ENCODE measurements at regions not wholly inside any gene's neighbourhood (a gene's known extent, or its start where the extent isn't known, plus 50 kb on each side); places are given as distances from the start of the nearest gene placed in this dataset.

- Histone ChIP-seq H2BK12ac (ENCODE audit: low read length in 2 of 2) (no peak overlapping the region), H3K4me2 (ENCODE audit: low read length, poor library complexity, severe bottlenecking) (no peak overlapping the region), H3K18ac (ENCODE audit: low read depth in 1 of 2, low read length in 2 of 2) (no peak overlapping the region), H3K9ac (ENCODE audit: low read length) (no peak overlapping the region), H3K4me3 (ENCODE audit: insufficient read depth in 1 of 2, low read depth in 1 of 2, low read length in 2 of 2) (no peak overlapping the region), H3K27ac (ENCODE audit: low read length, poor library complexity, severe bottlenecking) (no peak overlapping the region), H4K8ac (ENCODE audit: low read length) (no peak overlapping the region), H4K91ac (ENCODE audit: low read length) (no peak overlapping the region), H3K9me3 (ENCODE audit: control insufficient read depth, low read length) (no peaks in the 10 kb centered on the region), H3K36me3 (ENCODE audit: control insufficient read depth in 1 of 2, insufficient read depth in 2 of 2, low read depth in 1 of 2, low read length in 2 of 2) (no peaks in the 10 kb centered on the region), H2BK120ac (ENCODE audit: low read depth, low read length) (no peak overlapping the region), H3K79me1 (replicated peaks; ENCODE audit: low read length, poor library complexity, severe bottlenecking) (no peaks in the 10 kb centered on the region), H2BK15ac (ENCODE audit: low read depth, poor library complexity, severe bottlenecking) (no peak overlapping the region), H2AFZ (ENCODE audit: low read depth, low read length) (no peak overlapping the region), H3K4ac (ENCODE audit: low read depth in 1 of 2, low read length in 2 of 2) (no peak overlapping the region), H2BK5ac (ENCODE audit: low read depth, low read length, poor library complexity, severe bottlenecking) (no peak overlapping the region), H3K27me3 (ENCODE audit: control insufficient read depth in 1 of 2, insufficient read depth in 1 of 2, low read length in 2 of 2) (peaks cover 0 to 4% of the 10 kb centered on the region in 2 experiments), H2AK5ac (ENCODE audit: low read length, severe bottlenecking) (no peak overlapping the region), H3K14ac (ENCODE audit: low read length in 2 of 2) (no peak overlapping the region), H3K4me1 (ENCODE audit: control insufficient read depth, insufficient read depth, low read depth, low read length) (no peaks in the 10 kb centered on the region), H3K23ac (ENCODE audit: low read length in 2 of 2) (no peak overlapping the region)
- WGBS: 79% methylated on average over 4 of the region's 4 CpGs
- DNase-seq: no peak
These were observed 50.8 kb upstream of the ASTN2 start for GRCh38 chr9:117465706-117466105.

- H4K91ac ChIP-seq (ENCODE audit: low read length): no peak overlapping the region
These were observed 50.2 kb upstream of the ASTN2 start for GRCh38 chr9:117464941-117465616.

More at GRCh38 chr9:117464941-117465616, 50.2 kb upstream of the ASTN2 start:
- H3K4me1 ChIP-seq (ENCODE audit: control insufficient read depth, insufficient read depth, low read depth, low read length): no peaks in the 10 kb centered on the region
- no peak overlapping the region for H2AFZ ChIP-seq (ENCODE audit: low read depth, low read length)
- H3K18ac ChIP-seq (ENCODE audit: low read depth in 1 of 2, low read length in 2 of 2): no peak overlapping the region
- H3K9me3 ChIP-seq (ENCODE audit: control insufficient read depth, low read length): no peaks in the 10 kb centered on the region
- no peaks in the 10 kb centered on the region for H3K79me1 ChIP-seq (replicated peaks; ENCODE audit: low read length, poor library complexity, severe bottlenecking)
- H3K27ac ChIP-seq (ENCODE audit: low read length, poor library complexity, severe bottlenecking): no peak overlapping the region
- H3K9ac ChIP-seq (ENCODE audit: low read length): no peak overlapping the region
- DNase-seq: no peak
- WGBS: no CpG with 5 or more reads among the region's 1 CpG
- no peak overlapping the region for H2BK15ac ChIP-seq (ENCODE audit: low read depth, poor library complexity, severe bottlenecking)
- no peak overlapping the region for H2BK120ac ChIP-seq (ENCODE audit: low read depth, low read length)
- H2BK5ac ChIP-seq (ENCODE audit: low read depth, low read length, poor library complexity, severe bottlenecking): no peak overlapping the region
- H3K4ac ChIP-seq (ENCODE audit: low read depth in 1 of 2, low read length in 2 of 2): no peak overlapping the region
- peaks cover 0 to 4% of the 10 kb centered on the region in 2 experiments for H3K27me3 ChIP-seq (ENCODE audit: control insufficient read depth in 1 of 2, insufficient read depth in 1 of 2, low read length in 2 of 2)
- H3K23ac ChIP-seq (ENCODE audit: low read length in 2 of 2): no peak overlapping the region
- H2AK5ac ChIP-seq (ENCODE audit: low read length, severe bottlenecking): no peak overlapping the region
- no peak overlapping the region for H4K8ac ChIP-seq (ENCODE audit: low read length)
- H3K36me3 ChIP-seq (ENCODE audit: control insufficient read depth in 1 of 2, insufficient read depth in 2 of 2, low read depth in 1 of 2, low read length in 2 of 2): no peaks in the 10 kb centered on the region
- no peak overlapping the region for H2BK12ac ChIP-seq (ENCODE audit: low read length in 2 of 2)
- no peak overlapping the region for H3K4me2 ChIP-seq (ENCODE audit: low read length, poor library complexity, severe bottlenecking)
- no peak overlapping the region for H3K4me3 ChIP-seq (ENCODE audit: insufficient read depth in 1 of 2, low read depth in 1 of 2, low read length in 2 of 2)
- H3K14ac ChIP-seq (ENCODE audit: low read length in 2 of 2): no peak overlapping the region
